Kidney (tissue), 13 donors: ENCODE measurements at regions not wholly inside any gene's neighbourhood (a gene's known extent, or its start where the extent isn't known, plus 50 kb on each side); places are given as distances from the start of the nearest gene placed in this dataset.
A peak's percentile ranks its signal among the peaks of the same experiment; 100 is the strongest.

Experiments used
- DNase-seq, 5 donors: peaks; one replicate each; pipeline ENCODE4 v3.0.0-alpha.2; 2013 to 2020
- FAIRE-seq: peaks from 2 replicates; lab custom pipeline; 2012; peaks lifted over from hg19 to GRCh38; lab: Jason Lieb, UNC
- H3K27ac ChIP-seq, 2 donors: one replicate each; pipeline ENCODE4 v1.7.0; 2013; ENCODE audit warnings: low read depth in 2 of 2, low read length in 2 of 2, inconsistent platforms in 1 of 2
- H3K27me3 ChIP-seq: one replicate; pipeline ENCODE4 v1.7.1; 2013; ENCODE audit warnings: low read length, inconsistent platforms; ENCODE audit not compliant: control insufficient read depth, insufficient read depth
- H3K36me3 ChIP-seq, 3 donors: one replicate each; pipeline versions ENCODE4 v1.7.0 to v1.7.1; 2013; ENCODE audit warnings: low read length in 3 of 3, control low read depth in 1 of 3, inconsistent platforms in 1 of 3; ENCODE audit not compliant: insufficient read depth in 3 of 3, control insufficient read depth in 2 of 3
- H3K4me1 ChIP-seq, 3 donors: one replicate each; pipeline versions ENCODE4 v1.7.0 to v1.7.1; 2013; ENCODE audit warnings: low read length in 3 of 3, inconsistent platforms in 1 of 3, low read depth in 1 of 3; ENCODE audit not compliant: control insufficient read depth in 2 of 3, insufficient read depth in 2 of 3
- H3K4me3 ChIP-seq, 3 donors: one replicate each; pipeline versions ENCODE4 v1.7.0 to v1.8.1; 2013; ENCODE audit warnings: low read length in 3 of 3, control low read depth in 1 of 3, inconsistent platforms in 1 of 3
- H3K9ac ChIP-seq, 3 donors: one replicate each; pipeline versions ENCODE4 v1.7.0 to v1.7.1; 2013; ENCODE audit warnings: low read length in 3 of 3, control low read depth in 1 of 3, inconsistent platforms in 1 of 3
- H3K9me3 ChIP-seq, 3 donors: one replicate each; pipeline versions ENCODE4 v1.7.0 to v1.7.1; 2013; ENCODE audit warnings: low read length in 3 of 3, control low read depth in 1 of 3, inconsistent platforms in 1 of 3; ENCODE audit not compliant: control insufficient read depth in 2 of 3, insufficient read depth in 1 of 3
- intact Hi-C: fragments of 100-400 bp; cut with DNase I; formaldehyde crosslinking; loops from one replicate; pipeline ENCODE4 v1.11.1; 2022
- TF ChIP-seq, protein P1 (sequence below): IDR thresholded peaks from 3 replicates; pipeline ENCODE4 v1.5.1; 2012; ENCODE audit warnings: mild to moderate bottlenecking, moderate library complexity, borderline replicate concordance; ENCODE audit not compliant: insufficient read depth; ENCODE audit errors: extremely low read depth
- donor health status: control.
- donor health status: control.
- donor health status: control.
- donor health status: control.
- donor health status: control.
- donor health status: DM: yes; HTN: yes; CAD: no.
- donor health status: Normal renal cell carcinoma (clear cell type).

DNA sequence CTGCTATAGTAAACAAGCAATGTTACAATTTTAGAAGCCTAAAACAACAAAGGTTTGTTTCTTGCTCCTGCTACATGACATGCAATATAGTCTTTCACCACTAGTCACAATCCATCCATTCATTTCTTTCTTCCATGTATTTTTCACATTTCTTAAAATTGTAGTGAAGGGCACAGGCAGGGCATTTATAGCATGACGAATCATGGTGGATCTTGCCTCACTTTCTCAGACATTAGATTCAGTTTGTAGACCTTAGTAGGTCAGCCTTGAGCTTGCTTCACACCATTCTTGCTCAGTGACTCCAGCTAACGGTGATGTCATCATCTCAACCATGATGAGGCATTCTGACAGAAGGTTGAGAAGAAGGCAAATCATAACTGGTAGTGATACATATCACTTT, 546.8 kb downstream of the TBL1XR1 start:
- Histone ChIP-seq H3K9me3 (no peaks in the 10 kb centered on the region), H3K9ac (no peak overlapping the region), H3K4me3 (no peak overlapping the region), H3K27ac (no peak overlapping the region), H3K27me3 (no peaks in the 10 kb centered on the region), H3K4me1 (no peaks in the 10 kb centered on the region), H3K36me3 (no peaks in the 10 kb centered on the region)
- FAIRE-seq (no peak), DNase-seq (no peak)
- intact Hi-C loops = no loop called here
- TF ChIP-seq, protein P1, sequence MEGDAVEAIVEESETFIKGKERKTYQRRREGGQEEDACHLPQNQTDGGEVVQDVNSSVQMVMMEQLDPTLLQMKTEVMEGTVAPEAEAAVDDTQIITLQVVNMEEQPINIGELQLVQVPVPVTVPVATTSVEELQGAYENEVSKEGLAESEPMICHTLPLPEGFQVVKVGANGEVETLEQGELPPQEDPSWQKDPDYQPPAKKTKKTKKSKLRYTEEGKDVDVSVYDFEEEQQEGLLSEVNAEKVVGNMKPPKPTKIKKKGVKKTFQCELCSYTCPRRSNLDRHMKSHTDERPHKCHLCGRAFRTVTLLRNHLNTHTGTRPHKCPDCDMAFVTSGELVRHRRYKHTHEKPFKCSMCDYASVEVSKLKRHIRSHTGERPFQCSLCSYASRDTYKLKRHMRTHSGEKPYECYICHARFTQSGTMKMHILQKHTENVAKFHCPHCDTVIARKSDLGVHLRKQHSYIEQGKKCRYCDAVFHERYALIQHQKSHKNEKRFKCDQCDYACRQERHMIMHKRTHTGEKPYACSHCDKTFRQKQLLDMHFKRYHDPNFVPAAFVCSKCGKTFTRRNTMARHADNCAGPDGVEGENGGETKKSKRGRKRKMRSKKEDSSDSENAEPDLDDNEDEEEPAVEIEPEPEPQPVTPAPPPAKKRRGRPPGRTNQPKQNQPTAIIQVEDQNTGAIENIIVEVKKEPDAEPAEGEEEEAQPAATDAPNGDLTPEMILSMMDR = no peak

DNA sequence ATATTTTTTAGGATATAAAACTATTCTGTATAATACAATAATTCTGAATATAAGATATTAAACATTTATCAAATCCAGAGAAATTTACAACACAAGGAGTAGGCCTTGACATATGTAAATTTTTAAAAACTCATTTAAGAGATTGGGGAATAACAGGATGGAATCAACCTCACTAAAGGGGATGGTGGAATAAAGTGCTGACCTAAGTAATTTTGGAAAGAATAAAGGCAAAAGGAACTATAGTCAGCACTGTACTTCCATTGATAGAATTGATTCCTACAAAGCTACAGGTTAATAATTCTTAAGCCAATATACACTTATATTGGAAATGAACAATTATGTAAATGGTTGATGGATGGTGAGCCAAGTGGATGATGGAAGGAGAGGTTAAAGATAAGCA, 549.3 kb downstream of the TBL1XR1 start:
- no peak for FAIRE-seq
- H3K9me3 ChIP-seq = no peaks in the 10 kb centered on the region
- H3K36me3 ChIP-seq = no peaks in the 10 kb centered on the region
- H3K4me1 ChIP-seq = no peaks in the 10 kb centered on the region
- DNase-seq = no peak
- no peak overlapping the region for H3K9ac ChIP-seq
- no peak overlapping the region for H3K4me3 ChIP-seq
- H3K27ac ChIP-seq = no peak overlapping the region
- TF ChIP-seq, protein P1 = no peak
- H3K27me3 ChIP-seq = no peaks in the 10 kb centered on the region
- intact Hi-C loops = no loop called here

DNA sequence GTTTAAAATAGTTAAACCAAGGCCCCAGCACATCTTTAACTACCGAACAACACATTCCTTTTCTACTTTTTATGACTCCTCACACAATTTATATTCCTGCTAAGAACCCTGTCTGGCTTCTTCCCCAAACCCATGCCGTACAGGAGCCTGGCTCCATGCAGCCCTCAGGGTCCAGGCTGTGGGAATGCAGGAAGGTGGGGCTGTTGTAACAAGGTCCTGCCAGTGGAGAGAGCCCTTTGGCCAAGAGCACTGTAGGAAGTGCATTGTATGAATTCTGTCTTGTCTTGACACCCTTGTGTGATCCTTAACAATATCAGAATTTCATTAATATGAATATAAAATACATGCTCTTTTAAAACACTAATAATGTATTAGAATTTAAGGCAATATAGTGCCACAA, 563.8 kb downstream of the TBL1XR1 start:
- FAIRE-seq = no peak
- TF ChIP-seq, protein P1 = no peak
- no peaks in the 10 kb centered on the region for H3K36me3 ChIP-seq
- no peak overlapping the region for H3K27ac ChIP-seq
- no peaks in the 10 kb centered on the region for H3K4me1 ChIP-seq
- intact Hi-C loops = no loop called here
- no peak overlapping the region for H3K9ac ChIP-seq
- H3K27me3 ChIP-seq = no peaks in the 10 kb centered on the region
- no peak overlapping the region for H3K4me3 ChIP-seq
- peak in 4 of 5 donors; percentile 7 to 30 (median 19) for DNase-seq
- no peaks in the 10 kb centered on the region for H3K9me3 ChIP-seq

DNA sequence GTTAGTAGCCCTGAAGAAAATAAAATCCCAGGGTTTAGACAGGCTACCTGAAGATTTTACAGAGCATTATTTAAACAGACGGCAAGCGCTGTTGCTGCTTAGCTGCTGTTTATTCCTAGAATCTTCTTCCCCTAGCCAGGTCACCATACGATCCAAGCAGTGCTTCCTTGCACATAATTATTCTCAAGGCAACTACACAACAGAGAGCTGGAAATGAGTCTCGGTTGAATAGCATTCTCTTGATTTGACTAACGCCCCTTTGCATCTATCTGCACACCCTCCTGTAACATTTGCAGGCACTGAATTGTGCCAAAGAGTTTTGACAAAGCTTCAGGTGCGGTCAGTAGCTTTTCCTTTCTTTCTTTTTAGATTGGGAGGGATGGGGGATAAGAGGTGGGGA, 564.4 kb downstream of the TBL1XR1 start:
- H3K9ac ChIP-seq = no peak overlapping the region
- intact Hi-C loops = no loop called here
- TF ChIP-seq, protein P1 = no peak
- no peak overlapping the region for H3K4me3 ChIP-seq
- no peak for DNase-seq
- no peak overlapping the region for H3K27ac ChIP-seq
- no peak for FAIRE-seq
- H3K36me3 ChIP-seq = no peaks in the 10 kb centered on the region
- no peaks in the 10 kb centered on the region for H3K9me3 ChIP-seq
- H3K27me3 ChIP-seq = no peaks in the 10 kb centered on the region
- H3K4me1 ChIP-seq = no peaks in the 10 kb centered on the region
